Stimulated activated CD8-positive, alpha-beta memory T cell treated with anti-CD3 and anti-CD28 coated beads, Interleukin-2, amount 100 ng/mL, for 1 hour (primary cell): ENCODE measurements at regions not wholly inside any gene's neighbourhood (a gene's known extent, or its start where the extent isn't known, plus 50 kb on each side); places are given as distances from the start of the nearest gene placed in this dataset.
"Not testable (repeated sequence)": the region's sequence is repeated elsewhere in the genome, so short reads cannot be mapped to it uniquely, and the experiment has no call there.

Experiments
- DNase-seq, 2 donors: peaks; one replicate each; pipeline ENCODE4 v3.0.0-alpha.2; 2020; ENCODE audit warnings: low read depth in 2 of 2

DNA sequence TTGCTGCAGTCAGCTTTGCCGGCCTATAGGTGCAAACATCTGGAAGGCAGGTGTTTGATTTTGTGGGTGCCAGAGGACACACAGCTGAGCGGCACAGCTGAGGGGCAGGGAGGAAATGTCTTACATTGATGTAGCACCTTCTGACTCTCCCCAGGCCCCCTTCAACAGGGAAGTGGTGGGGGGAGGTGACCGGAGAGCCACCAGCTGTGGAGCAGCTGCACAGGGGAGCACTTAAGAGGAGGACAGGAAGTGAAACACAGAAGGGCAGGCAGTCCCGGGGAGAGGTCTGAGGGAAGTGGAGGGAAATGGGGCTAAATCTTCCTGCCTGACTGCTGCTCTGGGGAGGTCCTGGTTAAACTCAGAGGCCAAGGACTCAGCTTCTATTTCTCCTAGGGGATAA, 409.1 kb downstream of the TNS1 start:
- DNase-seq = no peak

DNA sequence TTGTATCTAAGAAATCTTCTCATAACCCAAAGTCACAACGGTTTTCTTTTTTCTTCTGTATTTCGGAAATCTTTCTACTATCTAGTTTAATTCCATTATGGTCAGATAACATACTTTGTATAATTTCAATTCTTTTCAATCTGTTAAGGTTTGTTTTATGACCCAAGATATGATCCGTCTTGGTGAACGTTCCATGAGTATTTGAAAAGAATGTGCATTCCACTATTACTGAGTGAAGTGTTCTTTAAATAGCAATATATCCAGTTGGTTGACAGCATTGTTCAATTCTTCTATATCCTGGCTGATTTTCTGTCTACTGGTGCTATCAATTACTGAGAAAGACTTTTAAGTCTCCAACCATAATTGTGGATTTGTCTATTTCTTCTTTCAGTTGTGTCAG, 414.5 kb downstream of the TNS1 start:
- DNase-seq = no peak

DNA sequence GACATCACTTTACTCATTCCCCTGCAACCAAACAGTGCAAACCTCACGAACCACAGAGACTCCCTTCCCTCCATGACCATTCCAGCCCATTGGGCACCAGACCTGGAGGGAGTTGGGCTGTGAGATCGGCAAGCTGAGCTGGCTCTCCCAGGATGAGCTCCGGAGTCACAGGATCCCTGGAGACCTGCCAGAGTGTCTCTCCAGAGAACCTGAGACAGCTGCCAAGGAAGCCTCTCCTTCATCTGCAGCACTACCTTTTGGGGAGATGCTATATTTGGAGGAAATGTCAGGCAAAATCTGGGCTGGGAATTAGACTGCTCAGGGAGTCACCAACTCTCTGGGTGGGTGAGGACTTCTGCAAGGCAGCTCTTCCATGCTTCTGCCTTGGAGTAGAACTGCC, 417.4 kb downstream of the TNS1 start:
- DNase-seq = no peak

DNA sequence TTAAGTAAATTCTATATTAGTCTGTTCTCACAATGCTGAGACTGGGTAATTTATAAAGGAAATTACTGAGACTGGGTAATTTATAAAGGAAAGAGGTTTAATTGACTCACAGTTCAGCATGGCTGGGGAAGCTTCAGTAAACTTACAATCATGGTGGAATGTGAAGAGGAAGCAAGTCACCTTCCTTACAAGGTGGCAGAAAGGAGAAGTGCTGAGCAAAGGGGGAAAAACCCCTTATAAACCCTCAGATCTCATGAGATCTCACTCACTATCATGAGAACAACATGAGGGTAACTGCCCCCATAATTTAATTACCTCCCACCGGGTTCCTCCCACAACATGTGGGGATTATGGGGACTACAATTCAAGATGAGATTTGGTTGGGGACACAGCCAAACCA, 422.4 kb downstream of the TNS1 start:
- not testable (repeated sequence) for DNase-seq

DNA sequence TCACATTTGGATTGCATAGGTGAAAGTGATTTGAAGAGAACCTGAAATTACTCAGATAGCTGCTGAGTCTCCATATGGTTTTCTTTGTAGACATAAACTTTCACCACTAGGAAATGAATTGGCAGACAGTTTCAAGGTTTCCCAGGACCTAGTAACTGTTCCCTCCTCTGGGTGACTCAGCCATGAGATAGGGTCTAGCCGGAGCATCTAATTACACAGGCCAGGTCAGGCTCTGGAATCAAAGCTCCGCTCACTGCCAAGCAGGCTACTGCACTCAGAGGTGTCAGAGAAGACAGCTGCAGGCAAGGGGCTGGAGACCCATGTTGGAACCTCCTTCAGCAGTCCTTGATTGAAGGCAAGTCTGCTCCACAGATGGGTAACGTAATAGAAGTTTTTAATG, 429.2 kb downstream of the TNS1 start:
- no peak for DNase-seq

DNA sequence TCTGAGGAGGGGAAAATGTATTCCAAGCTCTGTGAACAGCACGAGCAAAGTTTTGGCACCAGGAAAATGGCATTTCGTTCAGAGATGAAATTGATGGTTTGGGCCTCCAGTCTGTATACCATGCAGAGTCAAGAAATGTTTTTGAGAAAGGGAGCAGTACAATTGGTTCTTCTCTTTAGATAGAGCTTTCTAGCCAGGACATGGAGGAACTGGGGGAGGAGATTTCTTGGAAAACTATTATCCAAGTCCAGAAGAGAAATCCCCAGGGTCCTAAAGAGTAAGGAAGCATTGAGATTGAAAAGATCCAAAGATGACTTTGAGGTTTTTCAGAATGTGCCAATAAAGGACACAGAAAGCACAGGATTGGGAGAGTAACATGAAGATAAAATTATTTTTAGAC, 432.4 kb downstream of the TNS1 start:
- no peak for DNase-seq

DNA sequence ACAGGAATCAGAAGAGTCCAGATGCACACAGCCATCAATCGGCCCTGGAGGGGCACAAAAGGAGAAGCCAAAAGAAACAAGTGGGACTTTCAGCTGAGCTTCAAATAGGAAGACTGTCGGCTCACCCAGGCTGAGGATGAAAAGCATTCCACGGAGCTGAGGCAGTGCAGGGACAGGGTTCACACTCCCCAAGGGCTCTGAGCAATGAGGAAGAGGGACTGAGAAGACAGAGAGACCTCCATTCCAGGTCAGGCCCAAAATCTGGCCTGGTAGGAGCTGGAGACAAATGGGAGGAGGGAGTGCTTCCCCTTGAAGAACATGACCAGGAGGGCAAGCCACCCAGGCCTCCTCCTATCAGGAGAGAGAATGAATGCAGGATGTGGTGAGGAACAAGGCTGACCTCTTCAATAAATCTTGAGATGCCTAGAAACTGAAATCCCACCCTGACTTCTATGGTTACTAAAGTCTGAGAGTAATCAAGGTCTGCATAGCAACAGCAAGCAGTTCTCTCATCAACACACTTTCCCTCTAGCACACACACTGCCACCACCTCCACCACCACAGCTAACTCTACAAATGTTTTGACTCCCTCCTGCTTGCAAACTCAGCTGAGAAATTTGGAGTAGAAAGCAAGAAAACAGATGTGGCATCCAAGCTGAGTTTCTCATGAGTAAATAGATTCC, 434.4 kb downstream of the TNS1 start:
- no peak for DNase-seq

DNA sequence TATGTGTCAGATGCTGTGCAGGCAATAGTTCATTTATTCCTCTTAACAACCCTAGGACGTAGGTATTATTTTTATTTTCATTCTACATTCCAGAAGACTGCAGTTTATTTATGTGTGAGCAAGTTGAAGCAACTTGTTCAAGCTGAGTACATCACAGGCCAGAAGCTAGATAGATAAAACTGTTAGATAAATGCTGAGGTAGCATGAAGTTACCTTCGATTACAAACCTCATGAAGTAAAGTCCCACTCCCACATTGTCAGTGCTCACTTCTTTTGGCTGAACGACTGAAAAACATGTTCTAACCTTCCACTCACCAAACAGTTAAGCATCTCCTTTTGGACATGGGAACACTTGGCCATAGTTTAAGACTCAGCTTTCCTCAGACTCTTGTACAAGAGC, 439.2 kb downstream of the TNS1 start:
- no peak for DNase-seq

DNA sequence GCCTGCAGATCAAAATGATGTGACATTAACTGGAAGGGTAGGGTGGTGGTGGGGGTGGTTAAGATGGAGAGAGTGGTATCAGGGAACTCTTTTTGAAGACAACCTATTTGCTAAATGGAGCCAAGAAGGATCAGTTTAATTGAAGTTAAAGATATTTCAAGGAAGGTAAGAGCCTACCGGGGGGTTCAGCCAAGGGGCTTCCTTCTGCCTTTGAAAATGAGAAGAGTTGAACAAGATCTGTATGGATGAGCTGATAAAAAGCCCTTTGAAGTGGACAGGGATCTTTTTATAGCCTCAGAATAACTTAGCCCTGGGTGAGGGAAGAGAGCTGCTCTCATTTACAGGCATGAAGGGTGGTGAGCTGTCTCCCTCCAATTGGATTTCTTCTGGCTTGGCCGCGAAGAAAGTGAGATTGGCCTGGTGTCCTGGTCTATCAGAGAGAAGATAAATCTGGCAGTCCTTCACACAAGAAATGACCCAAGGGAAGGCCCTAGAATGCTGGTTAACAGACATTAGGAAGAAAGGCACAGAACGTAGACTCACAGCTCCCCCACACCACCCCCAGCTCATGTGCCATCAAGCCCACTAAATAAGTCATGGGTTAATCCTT, 439.8 kb downstream of the TNS1 start:
- no peak for DNase-seq

DNA sequence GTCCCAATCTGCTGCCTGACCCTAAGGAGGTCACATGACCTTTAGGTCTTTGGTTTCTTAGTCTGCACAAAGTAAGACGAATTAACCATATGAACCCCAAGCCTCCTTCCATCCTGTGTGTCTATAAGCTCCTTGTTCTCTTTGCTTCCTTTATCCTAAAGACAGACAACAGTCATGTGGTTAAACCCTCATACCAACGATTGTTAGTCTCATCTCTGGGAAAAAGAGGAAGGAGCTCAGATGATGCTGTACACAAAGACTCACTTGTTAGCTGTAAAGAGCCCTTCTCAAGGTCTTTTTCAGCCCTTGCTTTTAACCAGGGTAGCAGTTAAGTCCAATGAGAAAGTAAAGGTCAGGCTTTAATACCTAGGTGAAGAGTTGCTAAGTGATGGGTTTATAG, 443.7 kb downstream of the TNS1 start:
- no peak for DNase-seq

DNA sequence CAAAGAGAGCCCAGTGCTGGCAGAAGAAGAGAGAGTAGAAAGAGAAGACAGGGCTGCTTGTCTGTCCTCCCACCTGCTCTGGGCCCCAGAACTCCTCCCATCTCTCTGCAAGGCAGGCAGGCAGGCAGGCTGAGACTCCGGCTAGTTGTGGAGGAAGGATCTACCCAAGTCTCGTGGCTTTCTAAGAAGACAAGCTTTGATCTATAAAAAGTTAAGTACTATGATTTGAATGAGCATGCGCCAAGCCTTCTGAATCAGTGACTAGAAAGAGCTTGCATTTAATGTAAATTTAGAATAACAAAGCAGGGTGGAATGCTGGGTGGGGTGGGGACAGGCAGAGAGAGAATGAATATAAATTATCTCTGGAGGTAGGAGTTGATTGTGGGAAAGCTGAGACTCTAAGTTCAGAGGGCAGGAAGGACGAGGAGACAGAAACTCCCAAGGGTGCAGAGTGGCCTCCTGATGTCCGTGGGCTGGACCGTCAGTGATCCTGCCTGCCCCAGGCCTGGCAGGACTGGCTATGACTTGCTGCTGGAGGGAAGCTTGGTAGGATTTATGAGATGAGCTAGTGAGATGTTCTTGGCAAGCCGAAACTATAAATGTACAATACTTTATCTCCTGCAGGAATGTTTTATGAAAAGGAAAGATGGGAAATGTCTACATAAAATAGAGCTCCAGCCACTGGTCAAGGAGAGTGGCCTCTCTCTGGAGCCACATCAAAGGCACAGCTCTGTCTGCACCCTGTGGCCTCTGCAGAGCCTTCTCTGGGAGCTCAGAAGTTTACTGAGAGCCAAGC, 447.5 kb downstream of the TNS1 start:
- no peak for DNase-seq

DNA sequence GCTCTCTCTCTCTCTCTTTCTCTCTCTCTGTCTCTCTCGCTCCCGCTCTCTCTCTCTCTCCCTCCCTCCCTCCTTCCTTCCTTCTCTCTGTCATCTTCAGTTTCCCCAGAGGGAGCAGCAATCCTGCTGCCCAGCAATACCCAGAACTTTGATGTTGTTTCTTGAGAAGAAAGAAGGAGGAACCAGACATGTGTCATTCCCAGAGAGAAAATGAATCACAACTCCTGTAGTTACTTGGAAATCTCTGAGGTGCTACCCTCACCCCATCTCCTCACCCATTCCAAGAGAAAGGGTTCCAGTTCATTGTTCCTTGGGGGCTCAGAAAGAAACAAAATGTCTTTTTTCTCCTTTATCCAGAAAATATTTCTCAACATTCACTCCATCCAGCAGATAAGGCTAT, 449.1 kb downstream of the TNS1 start:
- no peak for DNase-seq

DNA sequence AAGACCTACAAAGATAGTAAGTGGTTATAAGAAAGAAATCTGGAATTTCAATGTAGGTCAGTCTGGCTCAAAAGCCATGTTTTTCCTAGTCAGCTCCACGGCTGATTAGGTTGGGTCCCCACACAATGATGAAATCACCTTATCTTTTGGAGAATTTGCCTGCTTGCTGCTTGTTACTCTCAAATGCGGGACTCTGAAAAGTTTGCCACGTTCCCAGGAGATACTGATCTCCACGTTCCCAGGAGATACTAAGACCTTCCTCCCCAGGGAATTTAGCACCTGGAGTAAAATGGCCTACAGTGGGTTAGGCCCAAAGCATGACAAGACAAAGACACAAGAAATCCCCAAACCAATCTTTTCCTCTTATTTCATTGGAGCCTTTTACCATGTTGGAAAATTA, 449.6 kb downstream of the TNS1 start:
- no peak for DNase-seq

DNA sequence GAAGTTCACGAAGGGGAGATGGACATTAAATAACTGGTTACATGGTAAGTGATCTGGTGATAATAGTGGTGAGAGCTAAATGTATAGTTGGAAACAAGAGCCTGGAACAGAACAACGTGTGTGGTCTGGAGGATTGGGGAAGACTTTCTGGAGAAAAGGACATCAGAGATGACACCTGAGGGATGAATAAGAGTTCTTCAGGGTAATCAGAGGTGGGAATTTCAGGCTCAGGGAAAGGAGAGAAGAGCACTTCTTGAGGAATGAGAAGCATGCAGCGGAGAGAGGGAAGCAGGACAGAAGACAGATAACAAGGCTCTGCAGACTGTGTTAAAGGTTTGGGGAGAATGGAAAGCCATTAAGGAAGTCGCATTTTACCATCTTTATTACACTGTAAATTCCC, 450.7 kb downstream of the TNS1 start:
- DNase-seq = no peak

DNA sequence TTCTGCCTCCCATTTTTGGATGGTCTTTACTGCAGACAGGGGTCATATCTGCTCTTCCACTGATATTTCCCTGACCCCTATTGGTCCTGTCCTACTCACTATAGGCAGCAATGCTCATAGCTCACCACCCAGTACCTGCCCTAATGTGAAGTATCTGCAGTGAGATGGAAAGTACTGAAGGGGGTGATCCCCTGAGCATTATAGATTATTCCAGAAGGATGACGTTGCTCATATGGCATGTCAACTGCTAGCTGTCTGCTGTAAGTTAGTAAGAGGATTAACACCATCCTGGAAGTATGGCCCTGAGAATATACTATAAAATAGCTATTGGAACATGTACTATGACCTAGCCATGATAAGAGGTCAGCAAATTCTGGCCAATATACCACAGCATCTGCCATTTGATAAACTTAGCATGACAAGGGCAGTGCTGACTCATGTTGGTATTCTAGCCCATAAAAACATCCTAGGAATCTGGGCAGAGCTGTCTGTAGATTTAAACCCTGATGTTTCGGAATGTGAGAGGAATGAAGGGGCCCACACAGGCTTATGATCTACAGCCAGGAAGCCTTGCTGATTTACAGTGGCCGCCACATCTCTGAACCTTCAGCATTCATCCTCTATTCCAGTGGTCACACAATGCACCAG, 451.4 kb downstream of the TNS1 start:
- no peak for DNase-seq

DNA sequence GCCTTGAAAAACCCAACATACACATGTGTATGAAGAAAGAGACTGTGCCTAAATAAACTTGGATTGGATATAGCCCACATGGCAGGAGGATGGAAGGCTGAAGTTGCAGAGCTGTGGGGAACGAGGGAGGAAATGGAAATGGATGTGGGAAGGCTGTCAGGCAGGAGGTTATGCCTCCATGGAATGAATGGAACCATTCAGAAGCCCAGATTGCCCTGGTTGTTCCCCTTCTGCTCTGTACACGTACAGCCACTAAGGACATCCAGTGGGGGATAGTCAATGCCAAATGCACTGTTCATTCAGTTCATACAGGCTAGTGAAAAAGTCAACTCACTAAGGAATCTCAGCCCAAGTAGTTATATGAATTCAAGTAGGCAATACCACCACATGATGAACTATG, 463.7 kb downstream of the TNS1 start:
- DNase-seq = no peak

DNA sequence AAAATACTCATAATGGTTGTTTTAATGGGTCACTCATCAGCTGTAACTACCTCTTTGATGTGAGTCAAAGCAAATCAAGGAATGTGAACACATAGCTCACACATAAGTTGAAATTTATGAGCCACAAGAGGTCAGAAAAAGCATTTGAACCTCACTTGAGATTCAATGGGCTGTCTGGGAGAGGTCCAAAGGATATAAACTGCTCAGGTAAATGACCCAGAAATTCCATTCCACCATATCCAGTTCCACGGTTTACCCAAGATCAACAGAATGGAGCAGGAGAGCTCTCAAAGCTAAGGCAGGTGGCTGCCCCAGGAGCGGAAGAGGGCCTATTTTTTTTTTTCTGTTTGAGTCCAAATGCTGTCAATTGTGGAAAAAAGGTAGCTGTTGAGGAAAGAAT, 464.1 kb downstream of the TNS1 start:
- DNase-seq = no peak

DNA sequence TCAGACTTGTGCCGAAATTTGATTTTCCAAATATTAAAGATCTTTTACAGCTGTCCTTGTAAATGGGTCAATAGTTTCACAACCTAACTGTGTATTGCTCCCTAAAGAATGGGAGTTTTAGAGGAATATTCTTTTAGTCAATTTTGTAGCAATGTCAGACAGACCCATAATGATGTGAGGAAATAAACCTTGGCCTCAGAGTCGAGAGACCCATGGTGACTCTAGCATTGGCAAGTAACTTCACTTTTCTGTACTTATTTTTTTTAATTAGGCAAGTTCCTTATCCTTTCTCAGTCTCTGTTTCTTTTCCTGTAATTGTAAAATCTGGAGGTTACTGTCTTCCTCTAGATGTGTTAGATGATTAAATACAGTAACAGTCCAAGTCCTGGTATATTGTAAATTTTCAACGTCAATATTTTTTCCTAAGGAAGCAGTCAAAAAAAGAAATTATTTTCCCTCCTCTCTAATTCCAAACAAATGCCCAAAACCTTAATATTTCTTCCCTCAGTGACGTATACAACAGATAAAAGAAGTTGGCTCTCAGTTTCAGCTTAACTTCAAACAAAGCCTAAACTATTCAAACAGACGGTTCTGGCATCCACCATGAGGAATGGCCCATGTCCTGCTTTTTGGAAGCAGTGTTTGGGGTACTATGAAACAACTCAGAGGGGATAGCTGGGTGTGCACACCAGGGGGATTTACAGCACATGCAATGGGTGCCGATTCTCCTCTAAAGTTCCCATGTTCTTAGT, 466.7 kb downstream of the TNS1 start:
- no peak for DNase-seq

DNA sequence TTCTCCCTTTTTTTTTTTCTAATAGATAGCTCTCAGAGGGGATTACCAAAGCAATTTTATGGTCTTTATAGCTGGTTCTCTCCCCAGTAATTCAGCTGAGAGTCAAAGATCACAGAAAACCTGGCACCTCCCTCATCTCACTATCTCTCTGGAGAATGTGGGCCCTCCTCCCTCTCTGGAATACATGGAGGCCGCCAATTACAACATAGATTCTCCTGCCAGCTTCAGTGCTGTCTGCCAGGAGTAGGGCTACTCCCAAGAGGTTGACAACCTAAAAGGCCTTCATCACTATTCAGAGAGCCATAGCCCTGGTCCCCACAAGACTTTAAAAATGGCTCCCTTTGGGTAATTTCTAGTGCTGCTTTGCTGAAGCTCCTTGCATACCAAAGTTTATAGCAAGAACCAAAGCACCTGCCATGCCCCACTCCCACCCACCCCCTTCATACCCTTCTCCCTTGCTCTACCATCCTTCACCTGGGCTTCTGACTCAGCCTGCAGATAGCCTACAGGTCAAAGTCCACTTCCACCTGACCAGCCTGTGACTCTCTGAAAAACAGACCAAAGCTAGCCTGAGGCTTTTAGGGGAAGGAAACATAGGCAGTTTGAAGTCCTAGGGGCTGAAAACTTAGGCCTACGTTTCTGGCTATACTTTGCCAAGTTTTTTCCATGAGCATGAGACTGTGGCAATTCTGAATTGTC, 472.3 kb downstream of the TNS1 start:
- no peak for DNase-seq

DNA sequence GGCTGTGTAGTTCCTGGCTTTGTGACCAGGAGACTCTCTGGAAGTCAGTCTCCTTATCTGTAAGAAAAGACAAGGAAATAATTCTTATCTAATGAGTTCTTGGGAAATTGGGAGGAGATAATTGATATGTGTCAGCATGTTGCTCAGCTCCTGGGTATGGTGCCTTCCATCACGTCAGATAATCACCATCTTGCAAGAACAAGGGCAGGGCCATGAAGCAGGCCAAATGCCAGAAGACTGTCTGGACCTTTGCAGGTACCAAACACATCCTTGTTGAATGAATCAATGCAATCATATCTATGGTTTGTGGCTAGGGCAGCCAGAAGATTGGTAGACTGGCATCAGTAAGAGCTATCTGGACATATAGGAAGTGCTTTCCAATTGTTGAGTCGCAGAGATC, 473.5 kb downstream of the TNS1 start:
- no peak for DNase-seq

DNA sequence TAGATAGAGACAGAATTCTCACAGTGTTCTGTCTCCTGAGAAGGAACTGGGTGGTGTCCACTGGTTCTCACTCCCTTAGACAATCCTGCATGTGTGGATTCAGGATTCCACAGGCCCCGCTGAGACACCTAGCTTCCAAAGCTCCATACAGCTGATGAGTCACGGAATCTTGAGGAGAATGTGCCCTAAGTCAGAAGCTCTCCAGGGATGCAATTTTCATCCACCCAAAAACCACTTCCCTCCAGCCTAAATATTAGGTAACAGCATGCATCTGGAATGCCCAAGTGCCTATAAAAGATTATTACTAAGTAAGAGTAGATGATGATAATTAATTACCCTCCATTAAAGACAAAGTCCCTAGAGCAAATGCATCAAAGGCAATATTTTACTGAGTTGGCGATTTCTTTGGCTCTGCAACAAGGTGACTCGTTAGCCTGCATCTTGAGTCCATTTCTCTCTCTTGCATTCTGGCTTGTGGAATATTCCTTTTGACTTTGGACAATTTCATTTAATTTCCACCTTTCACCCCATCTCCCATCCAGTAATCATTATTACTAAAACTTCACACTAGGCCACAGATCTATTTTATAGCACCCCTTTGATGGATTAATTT, 475.1 kb downstream of the TNS1 start:
- DNase-seq = no peak
